Glutamatergic neuron (in vitro differentiated cells): ENCODE measurements at regions not wholly inside any gene's neighbourhood (a gene's known extent, or its start where the extent isn't known, plus 50 kb on each side); places are given as distances from the start of the nearest gene placed in this dataset.
"Not testable (repeated sequence)": the region's sequence is repeated elsewhere in the genome, so short reads cannot be mapped to it uniquely, and the experiment has no call there.

Experiments
- DNase-seq: peaks from one replicate; pipeline ENCODE4 v3.0.0; 2022
- H3K27ac Mint-ChIP-seq: one replicate; pipeline ENCODE4 v1.8.0; 2020; ENCODE audit warnings: mild to moderate bottlenecking, mixed read lengths, inconsistent platforms; ENCODE audit not compliant: unreplicated experiment
- H3K27me3 Mint-ChIP-seq: one replicate; pipeline ENCODE4 v1.8.0; 2020; ENCODE audit warnings: mild to moderate bottlenecking, moderate library complexity, mixed read lengths, inconsistent platforms; ENCODE audit not compliant: unreplicated experiment
- H3K36me3 Mint-ChIP-seq: one replicate; pipeline ENCODE4 v1.8.0; 2020; ENCODE audit warnings: mild to moderate bottlenecking, mixed read lengths, inconsistent platforms; ENCODE audit not compliant: unreplicated experiment
- H3K4me1 Mint-ChIP-seq: one replicate; pipeline ENCODE4 v1.8.0; 2020; ENCODE audit warnings: mild to moderate bottlenecking, low read depth, mixed read lengths, inconsistent platforms; ENCODE audit not compliant: unreplicated experiment
- H3K4me3 Mint-ChIP-seq: one replicate; pipeline ENCODE4 v1.8.0; 2020; ENCODE audit warnings: mild to moderate bottlenecking, mixed read lengths, inconsistent platforms; ENCODE audit not compliant: unreplicated experiment
- H3K9me3 Mint-ChIP-seq: one replicate; pipeline ENCODE4 v1.8.0; 2020; ENCODE audit warnings: mild to moderate bottlenecking, moderate library complexity, mixed read lengths, inconsistent platforms; ENCODE audit not compliant: unreplicated experiment
- TF ChIP-seq, protein P1 (sequence below): fragments of 200-600 bp; sonication (generic); IDR thresholded peaks from one replicate; pipeline ENCODE4 v1.5.0; 2021; ENCODE audit not compliant: partially characterized antibody, unreplicated experiment

DNA sequence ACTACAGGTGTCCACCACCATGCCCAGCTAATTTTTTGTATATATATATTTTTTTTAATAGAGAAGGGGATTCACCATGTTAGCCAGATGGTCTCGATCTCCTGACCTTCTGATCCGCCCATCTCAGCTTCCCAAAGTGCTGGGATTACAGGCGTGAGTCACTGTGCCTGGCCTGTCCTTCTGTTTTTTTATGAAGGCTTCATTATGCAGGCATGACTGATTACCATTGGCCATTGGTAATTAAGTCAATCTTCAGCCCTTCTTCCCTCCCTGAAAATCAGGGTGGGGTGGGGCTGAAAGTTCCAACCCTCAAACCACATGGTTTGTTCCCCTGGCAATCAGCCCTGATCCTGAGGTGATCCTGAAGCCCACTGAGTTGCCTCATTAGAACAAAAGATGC lies 336.9 kb downstream of the PTTG2 start:
- no peak for DNase-seq
- peaks cover 1% of the 10 kb centered on the region for H3K27me3 Mint-ChIP-seq
- peaks cover 17% of the 10 kb centered on the region for H3K9me3 Mint-ChIP-seq
- no peak overlapping the region for H3K4me3 Mint-ChIP-seq
- H3K27ac Mint-ChIP-seq: no peak overlapping the region
- no peaks in the 10 kb centered on the region for H3K4me1 Mint-ChIP-seq
- TF ChIP-seq, protein P1, sequence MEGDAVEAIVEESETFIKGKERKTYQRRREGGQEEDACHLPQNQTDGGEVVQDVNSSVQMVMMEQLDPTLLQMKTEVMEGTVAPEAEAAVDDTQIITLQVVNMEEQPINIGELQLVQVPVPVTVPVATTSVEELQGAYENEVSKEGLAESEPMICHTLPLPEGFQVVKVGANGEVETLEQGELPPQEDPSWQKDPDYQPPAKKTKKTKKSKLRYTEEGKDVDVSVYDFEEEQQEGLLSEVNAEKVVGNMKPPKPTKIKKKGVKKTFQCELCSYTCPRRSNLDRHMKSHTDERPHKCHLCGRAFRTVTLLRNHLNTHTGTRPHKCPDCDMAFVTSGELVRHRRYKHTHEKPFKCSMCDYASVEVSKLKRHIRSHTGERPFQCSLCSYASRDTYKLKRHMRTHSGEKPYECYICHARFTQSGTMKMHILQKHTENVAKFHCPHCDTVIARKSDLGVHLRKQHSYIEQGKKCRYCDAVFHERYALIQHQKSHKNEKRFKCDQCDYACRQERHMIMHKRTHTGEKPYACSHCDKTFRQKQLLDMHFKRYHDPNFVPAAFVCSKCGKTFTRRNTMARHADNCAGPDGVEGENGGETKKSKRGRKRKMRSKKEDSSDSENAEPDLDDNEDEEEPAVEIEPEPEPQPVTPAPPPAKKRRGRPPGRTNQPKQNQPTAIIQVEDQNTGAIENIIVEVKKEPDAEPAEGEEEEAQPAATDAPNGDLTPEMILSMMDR: no peak
- H3K36me3 Mint-ChIP-seq: peaks cover 23% of the 10 kb centered on the region

DNA sequence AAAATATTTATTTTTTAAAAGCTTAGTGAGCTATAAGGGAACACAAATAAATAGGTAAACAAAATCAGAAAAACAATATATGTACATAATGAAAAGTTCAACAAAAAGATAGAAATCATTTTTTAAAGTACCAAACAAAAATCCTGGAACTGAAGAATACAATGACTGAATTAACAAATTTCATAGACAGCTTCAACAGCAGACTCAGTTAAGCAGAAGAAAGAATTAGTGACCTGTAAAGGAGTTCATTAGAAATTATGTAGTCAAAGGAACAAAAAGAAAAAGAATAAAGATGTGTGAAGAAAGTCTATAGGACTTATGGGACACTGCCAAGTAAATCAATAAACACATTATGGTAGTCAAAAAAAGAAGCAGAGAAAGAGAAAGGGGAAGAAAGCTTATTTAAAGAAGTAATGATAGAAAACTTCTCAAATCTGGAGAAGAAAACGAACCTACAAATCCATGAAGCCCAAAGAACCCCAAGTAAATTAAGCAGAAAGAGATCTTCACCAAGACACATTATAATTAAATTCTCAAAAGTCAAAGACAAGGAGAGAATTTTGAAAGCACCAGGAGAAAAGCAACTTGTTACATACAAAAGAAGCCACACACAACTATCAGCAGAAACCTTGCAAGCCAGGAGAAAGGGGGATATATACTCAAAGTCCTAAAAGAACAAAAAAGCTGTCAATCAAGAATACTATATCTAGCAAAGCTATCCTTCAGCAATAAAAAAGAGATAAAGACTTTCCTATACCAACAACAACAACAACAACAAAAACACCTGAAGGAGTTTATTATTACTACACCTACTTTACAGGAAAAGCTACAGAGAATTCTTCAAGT lies 338.9 kb downstream of the PTTG2 start:
- H3K4me1 Mint-ChIP-seq: no peaks in the 10 kb centered on the region
- peaks cover 1% of the 10 kb centered on the region for H3K27me3 Mint-ChIP-seq
- no peak for DNase-seq
- TF ChIP-seq, protein P1: no peak
- no peak overlapping the region for H3K4me3 Mint-ChIP-seq
- H3K36me3 Mint-ChIP-seq: peaks cover 21% of the 10 kb centered on the region
- H3K9me3 Mint-ChIP-seq: peaks cover 11% of the 10 kb centered on the region
- no peak overlapping the region for H3K27ac Mint-ChIP-seq

DNA sequence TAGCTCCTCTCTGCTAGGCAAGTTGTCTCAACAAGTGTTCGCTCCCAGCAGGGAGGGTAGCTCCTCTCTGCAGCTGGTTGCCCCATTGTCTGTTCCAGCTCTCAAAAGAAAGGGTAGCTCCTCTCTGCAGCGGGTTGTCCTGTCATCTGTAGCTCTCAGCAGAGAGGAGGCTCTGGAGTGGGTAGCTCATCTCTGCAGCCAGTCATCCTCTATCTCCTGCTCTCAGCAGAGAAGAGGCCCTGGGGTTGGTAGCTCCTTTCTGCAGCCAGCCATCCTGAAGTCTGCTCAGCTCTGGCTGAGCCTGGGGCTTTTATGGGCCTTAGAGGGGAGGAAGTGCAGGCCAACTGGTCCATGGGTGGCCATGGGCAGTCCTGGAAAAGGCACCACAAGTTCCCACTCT lies 342.7 kb downstream of the PTTG2 start:
- H3K36me3 Mint-ChIP-seq: peaks cover 13% of the 10 kb centered on the region
- H3K9me3 Mint-ChIP-seq: peaks cover 3% of the 10 kb centered on the region
- no peak overlapping the region for H3K27ac Mint-ChIP-seq
- peaks cover 3% of the 10 kb centered on the region for H3K27me3 Mint-ChIP-seq
- H3K4me3 Mint-ChIP-seq: no peak overlapping the region
- TF ChIP-seq, protein P1: no peak
- DNase-seq: no peak
- no peaks in the 10 kb centered on the region for H3K4me1 Mint-ChIP-seq

DNA sequence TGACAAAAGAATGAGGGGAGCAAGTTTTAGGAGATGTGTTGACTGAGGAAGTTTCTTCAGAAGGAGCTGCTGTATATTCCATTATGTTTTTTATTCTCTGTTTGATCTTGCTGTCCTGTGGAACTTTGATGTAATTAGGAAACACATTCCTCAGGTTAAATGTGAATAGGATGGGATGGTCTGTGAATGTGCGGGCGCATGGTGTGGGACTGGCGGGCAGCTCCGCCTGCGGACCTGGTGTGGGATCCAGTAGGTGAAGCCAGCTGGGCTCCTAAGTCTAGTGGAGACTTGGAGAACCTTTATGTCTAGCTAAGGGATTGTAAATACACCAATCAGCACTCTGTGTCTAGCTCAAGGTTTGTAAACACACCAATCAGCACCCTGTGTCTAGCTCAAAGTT lies 344.3 kb downstream of the PTTG2 start:
- not testable (repeated sequence) for H3K27me3 Mint-ChIP-seq, H3K27ac Mint-ChIP-seq, H3K4me3 Mint-ChIP-seq, H3K4me1 Mint-ChIP-seq, H3K9me3 Mint-ChIP-seq, DNase-seq, H3K36me3 Mint-ChIP-seq

DNA sequence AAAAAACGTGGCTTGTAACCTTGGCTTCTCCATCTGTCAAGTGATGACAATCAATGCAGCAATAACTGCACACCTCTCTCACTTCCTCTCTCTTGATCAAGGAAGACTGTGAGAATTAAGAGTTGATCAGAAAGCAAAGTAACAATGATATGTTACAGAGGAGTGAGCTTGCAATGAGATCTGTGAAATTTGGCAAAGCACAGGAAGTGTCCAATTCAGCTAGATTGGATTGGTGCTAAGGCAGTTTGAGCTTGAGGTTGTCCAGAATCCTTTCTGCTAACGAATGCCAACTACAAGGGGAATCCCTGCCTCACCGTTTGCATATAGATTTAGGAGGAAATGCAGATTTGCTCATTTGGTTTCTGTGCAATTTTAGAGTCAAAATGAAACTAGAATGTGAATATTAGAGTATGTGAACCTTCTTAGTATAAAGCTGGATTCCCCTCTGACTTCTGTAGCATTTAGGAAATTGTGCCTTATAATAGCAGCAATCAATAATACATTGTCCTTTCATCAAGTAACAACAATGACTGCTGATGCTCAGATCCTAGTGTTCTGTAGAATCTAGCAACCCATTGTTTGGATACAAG lies 346.4 kb downstream of the PTTG2 start:
- Mint-ChIP-seq H3K27me3 (peaks cover 2% of the 10 kb centered on the region), H3K4me1 (no peaks in the 10 kb centered on the region), H3K4me3 (no peak overlapping the region), H3K36me3 (no peaks in the 10 kb centered on the region), H3K9me3 (no peaks in the 10 kb centered on the region), H3K27ac (no peak overlapping the region)
- TF ChIP-seq, protein P1: no peak
- DNase-seq: no peak
